B cell (primary cell): ENCODE measurements at regions not wholly inside any gene's neighbourhood (a gene's known extent, or its start where the extent isn't known, plus 50 kb on each side); places are given as distances from the start of the nearest gene placed in this dataset.

ENCODE experiments used
- ATAC-seq: fragments of 200-7000 bp; cut with Tn5 transposase; one replicate; pipeline ENCODE4 v1.10.0; 2021; ENCODE audit warnings: low read depth, mild to moderate bottlenecking, moderate number of reproducible peaks, moderate library complexity
- CTCF ChIA-PET: fragments of 350-600 bp; sonication (Branson Sonifier 250); formaldehyde crosslinking; loops from one replicate; lab custom pipeline; 2021; ENCODE audit warnings: antibody characterized with exemption, inconsistent platforms; lab: Charles Lee
- POLR2A ChIA-PET: fragments of 350-600 bp; sonication (Branson Sonifier 250); formaldehyde crosslinking; loops from one replicate; lab custom pipeline; 2021; ENCODE audit warnings: antibody characterized with exemption; lab: Charles Lee
- DNase-seq: peaks from one replicate; pipeline ENCODE4 v3.0.0; 2013
- H2AFZ ChIP-seq: 2 replicates; pipeline ENCODE4 v1.6.1; 2012; ENCODE audit warnings: mild to moderate bottlenecking, low read depth, low read length; ENCODE audit not compliant: insufficient read depth, poor library complexity, severe bottlenecking
- H3K27ac ChIP-seq, 2 donors: 1 replicate in 1 of 2; 2 replicates in 1 of 2; pipeline ENCODE4 v1.5.1; 2012 to 2013; ENCODE audit warnings: low read length in 2 of 2, mild to moderate bottlenecking in 2 of 2, moderate library complexity in 1 of 2
- H3K27me3 ChIP-seq, 4 experiments: fragments of 200-600 bp in 1 of 4; sonication (generic) in 1 of 4; replicated peaks in 1 of 4; 1 replicate in 2 of 4; 2 replicates in 2 of 4; pipeline versions ENCODE4 v1.6.1 to v1.7.0; 2013 to 2016; ENCODE audit warnings: low read length in 3 of 4, mild to moderate bottlenecking in 2 of 4, mixed read lengths in 1 of 4, moderate library complexity in 1 of 4; ENCODE audit not compliant: insufficient read depth in 4 of 4, control insufficient read depth in 3 of 4; ENCODE audit errors: control extremely low read depth in 1 of 4
- H3K36me3 ChIP-seq, 2 experiments: replicated peaks in 1 of 2; 1 replicate in 1 of 2; 2 replicates in 1 of 2; pipeline versions ENCODE4 v1.6.1 to v1.7.1; 2013; ENCODE audit warnings: low read length in 1 of 2; ENCODE audit not compliant: insufficient read depth in 2 of 2, control insufficient read depth in 1 of 2; ENCODE audit errors: control extremely low read depth in 1 of 2, extremely low read depth in 1 of 2
- H3K4me1 ChIP-seq, 2 donors: fragments of 200-600 bp in 1 of 2; sonication (generic) in 1 of 2; 1 replicate in 1 of 2; 2 replicates in 1 of 2; pipeline versions ENCODE4 v1.5.1 to v1.6.1; 2013 to 2017; ENCODE audit warnings: low read length in 2 of 2; ENCODE audit not compliant: control insufficient read depth in 2 of 2, insufficient read depth in 2 of 2
- H3K4me2 ChIP-seq: replicated peaks from 2 replicates; pipeline ENCODE3; 2012; ENCODE audit warnings: mild to moderate bottlenecking, low read depth, low read length; ENCODE audit not compliant: poor library complexity, severe bottlenecking
- H3K4me3 ChIP-seq, 5 experiments: fragments of 200-600 bp in 1 of 5; sonication (generic) in 1 of 5; 1 replicate in 3 of 5; 2 replicates in 2 of 5; pipeline versions ENCODE4 v1.5.1 to v1.7.0; 2011 to 2016; ENCODE audit warnings: low read length in 4 of 5, mild to moderate bottlenecking in 4 of 5, low read depth in 2 of 5, control low read depth in 1 of 5, moderate library complexity in 1 of 5; ENCODE audit not compliant: insufficient read depth in 1 of 5; ENCODE audit errors: control extremely low read depth in 1 of 5, extremely low read depth in 1 of 5
- H3K79me2 ChIP-seq: fragments of 200-600 bp; sonication (generic); one replicate; pipeline ENCODE4 v1.6.0; 2016; ENCODE audit warnings: low read length; ENCODE audit not compliant: control insufficient read depth, insufficient read depth
- H3K9ac ChIP-seq: fragments of 200-600 bp; sonication (generic); 2 replicates; pipeline ENCODE4 v1.6.1; 2017; ENCODE audit warnings: mild to moderate bottlenecking, low read length, moderate library complexity
- H3K9me3 ChIP-seq, 3 donors: one replicate each; pipeline versions ENCODE4 v1.6.1 to v1.7.1; 2013; ENCODE audit warnings: low read length in 2 of 3; ENCODE audit not compliant: control insufficient read depth in 2 of 3, insufficient read depth in 1 of 3; ENCODE audit errors: control extremely low read depth in 1 of 3
- H4K20me1 ChIP-seq: 2 replicates; pipeline ENCODE4 v1.6.0; 2012; ENCODE audit warnings: mild to moderate bottlenecking, low read length; ENCODE audit not compliant: insufficient read depth, control insufficient read depth, poor library complexity, severe bottlenecking
- H3K27ac Mint-ChIP-seq: one replicate; pipeline ENCODE4 v1.8.0; 2021; ENCODE audit warnings: mixed read lengths
- H3K27me3 Mint-ChIP-seq: one replicate; pipeline ENCODE4 v1.8.0; 2021; ENCODE audit warnings: mixed read lengths
- H3K4me1 Mint-ChIP-seq: one replicate; pipeline ENCODE4 v1.8.0; 2021; ENCODE audit warnings: mixed read lengths
- H3K4me3 Mint-ChIP-seq: one replicate; pipeline ENCODE4 v1.8.0; 2021; ENCODE audit warnings: mixed read lengths
- H3K9me3 Mint-ChIP-seq: one replicate; pipeline ENCODE4 v1.8.0; 2022; ENCODE audit warnings: mixed read lengths; ENCODE audit not compliant: insufficient read depth
- EZH2 ChIP-seq: IDR thresholded peaks from 2 replicates; pipeline ENCODE4 v1.6.1; 2012; ENCODE audit warnings: borderline replicate concordance, low read depth, mild to moderate bottlenecking, moderate library complexity, low read length; ENCODE audit not compliant: insufficient read depth, poor library complexity, severe bottlenecking
- WGBS: methylation state at CpG from one replicate; pipeline ENCODE4 v1.1.5; 2013; ENCODE audit warnings: missing lambda C conversion rate; ENCODE audit not compliant: insufficient coverage; 5-methylcytosine and 5-hydroxymethylcytosine counted together
- intact Hi-C: fragments of 100-400 bp; cut with micrococcal nuclease; formaldehyde crosslinking; loops from one replicate; pipeline ENCODE4 v1.10.0; 2022
- TF ChIP-seq, protein P1 (sequence below): fragments of 200-600 bp; IDR thresholded peaks from one replicate; pipeline ENCODE4 v1.8.0; 2022; ENCODE audit warnings: antibody characterized with exemption, mild to moderate bottlenecking

DNA sequence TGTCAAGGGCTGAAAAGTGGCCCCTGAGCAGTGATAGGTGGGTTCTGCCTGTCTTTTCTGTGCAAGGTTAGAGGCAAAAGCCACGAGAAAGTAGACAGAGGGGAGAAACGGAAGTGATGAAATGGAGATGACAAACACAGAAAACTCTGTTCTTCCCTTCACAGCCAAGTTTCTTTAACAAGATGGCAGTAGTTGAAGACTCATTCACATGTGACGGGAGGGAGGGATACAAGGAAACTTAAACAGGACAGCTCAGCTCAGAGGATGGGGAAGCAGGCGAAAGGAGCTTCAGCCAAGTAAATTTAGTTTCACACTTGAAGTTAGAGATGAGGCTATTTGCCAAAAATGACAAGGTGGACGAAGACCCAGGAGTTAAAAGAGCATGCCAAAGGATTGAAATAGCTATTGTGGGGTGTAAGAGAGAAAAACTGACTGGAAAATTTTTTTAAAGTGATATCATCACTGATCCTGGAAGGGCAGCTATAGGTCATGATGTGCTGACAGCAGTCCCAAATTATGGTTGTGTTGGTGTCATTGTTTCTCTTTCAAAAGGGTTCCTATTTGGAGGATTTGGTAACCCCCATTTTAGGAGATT is 347.9 kb downstream of the EFNB2 start:
- ChIA-PET POLR2A (no interaction called here), CTCF (no interaction called here)
- Histone ChIP-seq H3K4me2 (no peak overlapping the region), H3K79me2 (no peaks in the 10 kb centered on the region), H3K9me3 (peaks cover 0 to 7% (median 0%) of the 10 kb centered on the region in 3 donors), H3K4me1 (no peaks in the 10 kb centered on the region), H3K27me3 (no peaks in the 10 kb centered on the region), H3K4me3 (no peak overlapping the region), H3K27ac (no peak overlapping the region), H4K20me1 (no peaks in the 10 kb centered on the region), H3K9ac (no peak overlapping the region), H2AFZ (no peak overlapping the region), H3K36me3 (no peaks in the 10 kb centered on the region)
- TF ChIP-seq, protein P1, sequence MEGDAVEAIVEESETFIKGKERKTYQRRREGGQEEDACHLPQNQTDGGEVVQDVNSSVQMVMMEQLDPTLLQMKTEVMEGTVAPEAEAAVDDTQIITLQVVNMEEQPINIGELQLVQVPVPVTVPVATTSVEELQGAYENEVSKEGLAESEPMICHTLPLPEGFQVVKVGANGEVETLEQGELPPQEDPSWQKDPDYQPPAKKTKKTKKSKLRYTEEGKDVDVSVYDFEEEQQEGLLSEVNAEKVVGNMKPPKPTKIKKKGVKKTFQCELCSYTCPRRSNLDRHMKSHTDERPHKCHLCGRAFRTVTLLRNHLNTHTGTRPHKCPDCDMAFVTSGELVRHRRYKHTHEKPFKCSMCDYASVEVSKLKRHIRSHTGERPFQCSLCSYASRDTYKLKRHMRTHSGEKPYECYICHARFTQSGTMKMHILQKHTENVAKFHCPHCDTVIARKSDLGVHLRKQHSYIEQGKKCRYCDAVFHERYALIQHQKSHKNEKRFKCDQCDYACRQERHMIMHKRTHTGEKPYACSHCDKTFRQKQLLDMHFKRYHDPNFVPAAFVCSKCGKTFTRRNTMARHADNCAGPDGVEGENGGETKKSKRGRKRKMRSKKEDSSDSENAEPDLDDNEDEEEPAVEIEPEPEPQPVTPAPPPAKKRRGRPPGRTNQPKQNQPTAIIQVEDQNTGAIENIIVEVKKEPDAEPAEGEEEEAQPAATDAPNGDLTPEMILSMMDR = no peak
- no peak for TF ChIP-seq EZH2
- H3K4me3 Mint-ChIP-seq = no peak overlapping the region
- no peaks in the 10 kb centered on the region for H3K9me3 Mint-ChIP-seq
- ATAC-seq = no peak
- intact Hi-C loops = no loop called here
- DNase-seq = no peak
- no peaks in the 10 kb centered on the region for H3K4me1 Mint-ChIP-seq
- H3K27me3 Mint-ChIP-seq = no peaks in the 10 kb centered on the region
- 88% methylated on average over 2 of the region's 5 CpGs for WGBS
- H3K27ac Mint-ChIP-seq = no peak overlapping the region

DNA sequence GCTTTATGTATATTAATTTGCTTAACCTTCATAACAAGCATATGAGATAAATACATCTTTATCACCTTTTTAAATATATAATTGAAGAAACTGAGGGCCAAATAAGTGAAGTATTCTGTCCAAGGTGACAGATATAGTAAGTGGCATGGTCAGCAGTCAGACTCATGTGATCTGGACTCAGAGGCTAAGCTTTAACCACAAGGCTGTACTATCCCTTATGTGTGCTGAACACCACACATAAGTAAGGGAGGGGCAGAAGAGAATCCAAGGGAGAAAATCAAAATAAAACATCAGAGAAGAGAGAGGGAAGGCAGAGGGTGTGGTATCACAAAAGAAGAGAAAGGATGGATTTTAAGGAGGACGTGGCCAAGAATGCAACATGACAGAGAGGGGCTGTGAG is 348.4 kb downstream of the EFNB2 start:
- H3K27ac Mint-ChIP-seq = no peak overlapping the region
- no peak for TF ChIP-seq EZH2
- TF ChIP-seq, protein P1 = no peak
- no peaks in the 10 kb centered on the region for H3K4me1 ChIP-seq
- no peak overlapping the region for H3K27ac ChIP-seq
- CTCF ChIA-PET = no interaction called here
- H3K36me3 ChIP-seq = no peaks in the 10 kb centered on the region
- no peak overlapping the region for H3K9ac ChIP-seq
- no peaks in the 10 kb centered on the region for H3K79me2 ChIP-seq
- H4K20me1 ChIP-seq = no peaks in the 10 kb centered on the region
- no peaks in the 10 kb centered on the region for H3K9me3 Mint-ChIP-seq
- intact Hi-C loops = no loop called here
- ATAC-seq = no peak
- WGBS = 89% methylated on average over 1 of the region's 1 CpG
- no peak overlapping the region for H3K4me3 Mint-ChIP-seq
- POLR2A ChIA-PET = no interaction called here
- no peaks in the 10 kb centered on the region for H3K27me3 Mint-ChIP-seq
- no peak overlapping the region for H3K4me3 ChIP-seq
- no peak overlapping the region for H3K4me2 ChIP-seq
- no peaks in the 10 kb centered on the region for H3K4me1 Mint-ChIP-seq
- peaks cover 0 to 7% (median 0%) of the 10 kb centered on the region in 3 donors for H3K9me3 ChIP-seq
- H2AFZ ChIP-seq = no peak overlapping the region
- no peak for DNase-seq
- H3K27me3 ChIP-seq = no peaks in the 10 kb centered on the region
